ENCODE measurements at regions not wholly inside any gene's neighbourhood (a gene's known extent, or its start where the extent isn't known, plus 50 kb on each side); places are given as distances from the start of the nearest gene placed in this dataset.

GRCh38 chr2:160871953-160872352 is 288.3 kb upstream of the TANK start:
- no peak for DNase-seq (ENCODE audit: low spot score)

GRCh38 chr2:160876029-160876428 is 284.2 kb upstream of the TANK start:
- DNase-seq (ENCODE audit: low spot score) = no peak

- no peak for DNase-seq (ENCODE audit: low spot score)
Observed at GRCh38 chr2:160876765-160877164, 283.5 kb upstream of the TANK start.

- DNase-seq (ENCODE audit: low spot score) = no peak
Observed at GRCh38 chr2:160878618-160879017, 281.6 kb upstream of the TANK start.

- no peak for DNase-seq (ENCODE audit: low spot score)
Observed at GRCh38 chr2:160882906-160883305, 277.3 kb upstream of the TANK start.

- DNase-seq (ENCODE audit: low spot score) = peak; percentile 18
Observed at GRCh38 chr2:160884056-160884455, 276.2 kb upstream of the TANK start.

- DNase-seq (ENCODE audit: low spot score) = no peak
Observed at GRCh38 chr2:160889439-160890170, 270.6 kb upstream of the TANK start.

- DNase-seq (ENCODE audit: low spot score) = no peak
Observed at GRCh38 chr2:160890667-160891352, 269.4 kb upstream of the TANK start.

GRCh38 chr2:160891353-160891740 is 268.9 kb upstream of the TANK start:
- no peak for DNase-seq (ENCODE audit: low spot score)

GRCh38 chr2:160892204-160892603 is 268.0 kb upstream of the TANK start:
- no peak for DNase-seq (ENCODE audit: low spot score)

GRCh38 chr2:160893581-160893980 is 266.6 kb upstream of the TANK start:
- DNase-seq (ENCODE audit: low spot score) = no peak

- DNase-seq (ENCODE audit: low spot score) = no peak
Observed at GRCh38 chr2:160898581-160899307, 261.5 kb upstream of the TANK start.

- no peak for DNase-seq (ENCODE audit: low spot score)
Observed at GRCh38 chr2:160901613-160902012, 258.6 kb upstream of the TANK start.

- DNase-seq (ENCODE audit: low spot score) = no peak
Observed at GRCh38 chr2:160905862-160906261, 254.4 kb upstream of the TANK start.

GRCh38 chr2:160906878-160907277 is 253.3 kb upstream of the TANK start:
- peak; percentile 71 for DNase-seq (ENCODE audit: low spot score)

GRCh38 chr2:160907738-160908137 is 252.5 kb upstream of the TANK start:
- no peak for DNase-seq (ENCODE audit: low spot score)

GRCh38 chr2:160908157-160908556 is 252.1 kb upstream of the TANK start:
- no peak for DNase-seq (ENCODE audit: low spot score)

- no peak for DNase-seq (ENCODE audit: low spot score)
Observed at GRCh38 chr2:160909781-160910242, 250.4 kb upstream of the TANK start.

GRCh38 chr2:160910681-160911080 is 249.5 kb upstream of the TANK start:
- no peak for DNase-seq (ENCODE audit: low spot score)

- DNase-seq (ENCODE audit: low spot score) = no peak
Observed at GRCh38 chr2:160911258-160911657, 249.0 kb upstream of the TANK start.

GRCh38 chr2:160912276-160912675 is 248.0 kb upstream of the TANK start:
- no peak for DNase-seq (ENCODE audit: low spot score)

- no peak for DNase-seq (ENCODE audit: low spot score)
Observed at GRCh38 chr2:160913323-160913722, 246.9 kb upstream of the TANK start.

GRCh38 chr2:160914217-160914616 is 246.0 kb upstream of the TANK start:
- no peak for DNase-seq (ENCODE audit: low spot score)

All from A172 (cell line).